Activated naive CD8-positive, alpha-beta T cell treated with anti-CD3 and anti-CD28 coated beads, Interleukin-2, amount 50 U/mL, for 16 hours (primary cell): ENCODE measurements at regions not wholly inside any gene's neighbourhood (a gene's known extent, or its start where the extent isn't known, plus 50 kb on each side); places are given as distances from the start of the nearest gene placed in this dataset.

Experiments
- DNase-seq: peaks from one replicate; pipeline ENCODE4 v3.0.0-alpha.2; 2020; ENCODE audit warnings: low read depth, low spot score

DNA sequence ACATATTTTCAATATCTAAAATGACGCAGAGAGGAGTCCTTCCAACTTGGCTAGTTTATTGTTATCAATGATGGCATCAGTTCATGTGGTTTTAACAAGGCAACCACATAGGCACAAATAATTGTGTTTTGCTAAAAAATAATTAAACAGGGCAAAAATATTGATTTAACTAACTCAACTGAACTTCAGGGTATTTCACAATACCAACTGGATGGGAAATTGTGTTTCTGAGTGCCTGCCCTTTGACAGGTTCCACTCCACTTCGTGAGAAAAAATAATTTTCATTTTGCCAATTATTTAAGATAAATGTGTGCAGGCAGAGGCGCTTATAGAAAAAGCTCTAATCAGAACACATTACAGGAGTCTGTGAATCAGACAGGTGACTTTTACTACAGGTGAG, 689.3 kb upstream of the CCDC54 start:
- DNase-seq, result no peak

- DNase-seq, result no peak
These were observed 688.8 kb upstream of the CCDC54 start for GRCh38 chr3:106688464-106688863.

GRCh38 chr3:106691476-106691875, 685.8 kb upstream of the CCDC54 start:
- DNase-seq, result no peak

DNA sequence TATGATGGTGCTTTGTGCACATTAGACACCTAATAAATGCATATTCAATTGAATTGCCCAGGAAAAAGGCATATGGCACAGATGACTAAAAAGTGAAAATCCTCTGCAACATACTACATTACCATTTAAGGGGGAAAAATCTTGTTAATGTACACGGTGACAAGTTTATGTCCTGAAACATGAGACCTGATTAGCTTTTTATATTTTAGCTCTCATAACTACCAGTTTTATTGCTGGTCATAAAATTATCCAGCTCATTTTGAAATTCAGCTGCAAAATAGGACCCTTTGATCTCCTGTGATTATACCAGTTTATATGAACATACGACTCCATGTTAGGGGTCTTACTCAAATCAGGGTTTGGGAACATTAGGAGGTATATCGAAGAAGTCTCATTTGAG, 684.6 kb upstream of the CCDC54 start:
- DNase-seq, result no peak

GRCh38 chr3:106699122-106699521, 678.1 kb upstream of the CCDC54 start:
- no peak for DNase-seq

GRCh38 chr3:106700981-106701380, 676.3 kb upstream of the CCDC54 start:
- no peak for DNase-seq

DNA sequence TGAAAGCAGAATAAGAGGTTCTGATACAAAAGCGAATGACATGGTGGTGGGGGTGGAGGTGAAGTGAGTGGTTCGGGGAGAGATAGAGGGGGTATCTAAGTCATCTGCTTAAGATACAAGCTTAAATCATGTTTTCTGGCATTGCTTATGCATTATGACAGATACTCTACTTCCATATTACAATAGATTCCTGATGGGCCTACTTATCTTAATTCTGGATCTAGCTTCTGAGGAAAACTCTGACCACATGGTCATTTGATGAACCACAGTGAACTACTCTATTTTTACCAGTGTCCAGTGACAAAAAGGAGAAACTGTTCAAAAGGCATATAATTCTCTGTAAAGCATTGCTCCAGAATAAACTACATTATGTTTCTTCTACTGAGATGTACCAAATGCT, 673.7 kb upstream of the CCDC54 start:
- DNase-seq, result no peak

DNA sequence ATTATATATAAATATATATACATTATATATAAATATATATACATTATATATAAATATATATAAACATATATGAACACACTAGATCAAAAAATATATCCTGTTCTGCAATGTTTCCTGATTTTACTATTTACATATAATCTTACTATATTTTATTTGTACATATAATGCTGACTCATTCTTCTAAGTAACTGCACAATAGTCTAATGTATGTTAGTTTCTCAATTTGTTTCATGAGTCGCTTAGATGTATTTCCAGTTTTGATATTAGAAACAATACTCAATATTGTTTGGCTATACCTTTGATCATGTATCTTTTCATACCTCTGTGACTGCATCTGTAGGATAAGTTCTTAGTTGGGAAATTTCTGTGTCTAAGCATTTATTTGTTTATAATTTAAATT, 669.9 kb upstream of the CCDC54 start:
- no peak for DNase-seq

- no peak for DNase-seq
These were observed 666.6 kb upstream of the CCDC54 start for GRCh38 chr3:106710596-106710995.

DNA sequence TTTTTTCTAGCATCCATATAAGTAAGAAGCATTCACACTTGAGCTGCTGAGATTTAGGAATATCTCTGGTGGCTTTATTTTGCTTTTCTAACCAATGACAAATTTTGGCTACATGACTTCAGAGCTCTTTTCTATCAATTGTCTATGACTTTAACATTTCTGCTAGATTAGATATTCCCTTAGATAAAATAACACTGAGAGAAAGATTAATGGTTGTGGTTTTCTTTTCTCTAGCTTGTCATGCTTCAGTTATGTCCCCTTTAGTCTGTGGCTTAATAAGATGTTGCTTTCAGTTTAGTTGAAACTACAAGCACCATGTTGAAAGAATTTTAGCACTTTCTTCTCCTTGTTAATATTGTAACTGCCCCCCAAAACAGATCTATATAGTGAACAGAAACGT, 665.6 kb upstream of the CCDC54 start:
- no peak for DNase-seq

GRCh38 chr3:106714400-106714799, 662.8 kb upstream of the CCDC54 start:
- DNase-seq, result no peak

- no peak for DNase-seq
These were observed 662.0 kb upstream of the CCDC54 start for GRCh38 chr3:106715286-106715685.

DNA sequence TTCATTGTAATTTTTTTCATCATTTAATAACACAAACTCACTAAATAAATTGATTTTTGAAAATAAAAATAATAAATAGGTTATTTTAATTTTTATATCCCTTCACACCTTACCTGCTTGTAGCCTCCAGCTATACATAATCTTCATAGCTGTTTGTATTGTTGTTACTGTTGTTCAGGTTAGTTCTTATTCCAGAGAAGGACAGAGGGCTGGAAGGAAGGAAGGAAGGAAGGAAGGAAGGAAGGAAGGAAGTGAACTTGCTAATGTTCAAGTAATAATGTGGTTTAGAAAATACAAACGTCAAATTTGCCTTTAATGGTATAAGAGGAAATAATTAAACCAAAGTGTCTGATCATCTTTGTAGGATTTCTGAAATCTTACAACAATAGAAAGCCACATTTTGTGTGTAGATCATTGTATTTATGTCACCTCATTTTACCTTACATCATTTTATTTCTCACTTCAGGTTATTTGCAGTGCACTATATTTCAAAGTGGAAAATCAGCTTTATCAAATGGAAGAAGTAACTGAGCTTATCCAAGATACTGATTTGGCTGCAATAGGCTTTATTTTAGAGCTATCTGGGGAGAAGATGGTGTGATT, 660.0 kb upstream of the CCDC54 start:
- no peak for DNase-seq

GRCh38 chr3:106719077-106719476, 658.2 kb upstream of the CCDC54 start:
- no peak for DNase-seq

DNA sequence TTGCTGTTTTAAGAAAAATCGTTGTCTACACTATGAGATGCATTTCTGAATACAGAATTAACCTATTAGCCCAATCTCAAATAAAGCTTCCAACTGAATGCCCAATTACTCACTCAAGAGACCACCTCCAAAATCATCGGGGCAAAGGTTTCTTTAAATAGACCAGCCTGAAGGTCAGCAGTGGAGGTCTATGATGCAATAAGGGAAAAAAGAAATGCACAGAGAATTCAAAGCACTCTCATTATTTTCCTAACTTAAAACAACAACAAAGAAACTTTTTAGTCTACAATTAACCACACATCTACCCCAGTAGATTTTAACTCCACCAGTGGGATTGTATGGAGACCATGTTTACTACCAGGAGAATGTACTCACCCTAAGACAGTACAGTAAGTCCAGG, 657.7 kb upstream of the CCDC54 start:
- DNase-seq, result no peak

DNA sequence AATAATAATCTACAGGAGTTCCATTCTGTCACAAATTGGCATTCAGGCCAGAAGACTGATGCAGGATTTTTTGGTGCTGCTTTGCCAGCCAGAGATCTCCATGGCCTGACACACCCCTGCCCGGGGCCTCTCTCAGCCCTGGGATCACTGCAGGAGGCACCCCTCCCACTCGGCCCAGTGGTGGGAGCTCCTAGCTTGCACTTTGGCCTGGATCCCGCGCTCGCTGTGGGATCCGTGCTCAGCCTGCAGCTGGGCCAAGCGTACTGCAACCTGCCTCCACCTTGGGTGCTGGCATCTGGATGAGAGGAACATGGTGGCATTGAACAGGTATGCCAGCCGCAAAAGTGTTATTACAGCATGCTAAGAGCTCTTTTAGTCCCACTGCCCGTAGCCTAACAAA, 656.7 kb upstream of the CCDC54 start:
- no peak for DNase-seq

GRCh38 chr3:106725566-106725965, 651.7 kb upstream of the CCDC54 start:
- DNase-seq, result no peak

DNA sequence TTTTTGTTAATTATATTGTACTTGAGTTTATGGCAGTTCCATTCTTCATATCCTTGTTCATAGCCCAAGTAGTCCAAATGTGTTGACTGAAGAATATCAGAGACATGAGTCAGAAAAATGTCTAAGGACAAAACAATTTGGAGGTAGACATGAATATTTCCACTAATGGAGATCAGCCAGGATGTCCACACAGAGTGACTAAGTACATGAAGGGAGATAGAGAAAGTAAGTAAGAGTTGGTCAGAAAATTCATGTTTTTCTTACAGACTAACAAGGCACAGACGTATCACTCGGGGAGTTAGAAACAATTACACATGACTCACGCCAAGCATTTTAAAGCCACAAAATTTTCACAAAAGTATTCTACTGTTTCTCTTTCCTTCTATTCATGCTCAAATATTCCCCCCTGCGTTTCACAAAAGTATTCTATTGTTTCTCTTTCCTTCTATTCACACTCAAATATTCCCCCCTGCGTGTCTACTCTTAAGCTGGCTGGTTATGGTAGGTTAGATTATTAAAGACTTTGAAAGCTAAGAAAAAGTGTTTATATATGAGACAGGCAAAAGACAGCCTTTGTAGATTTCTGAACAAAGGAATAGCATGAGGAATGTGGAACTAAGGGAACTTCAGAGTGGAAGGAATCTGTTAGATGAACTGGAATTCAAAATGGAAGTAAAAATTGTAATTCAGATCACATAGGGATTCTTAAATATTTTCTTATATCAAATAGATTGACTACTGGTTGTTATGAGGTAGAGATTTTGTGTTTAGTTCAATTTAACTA, 648.7 kb upstream of the CCDC54 start:
- DNase-seq, result no peak

DNA sequence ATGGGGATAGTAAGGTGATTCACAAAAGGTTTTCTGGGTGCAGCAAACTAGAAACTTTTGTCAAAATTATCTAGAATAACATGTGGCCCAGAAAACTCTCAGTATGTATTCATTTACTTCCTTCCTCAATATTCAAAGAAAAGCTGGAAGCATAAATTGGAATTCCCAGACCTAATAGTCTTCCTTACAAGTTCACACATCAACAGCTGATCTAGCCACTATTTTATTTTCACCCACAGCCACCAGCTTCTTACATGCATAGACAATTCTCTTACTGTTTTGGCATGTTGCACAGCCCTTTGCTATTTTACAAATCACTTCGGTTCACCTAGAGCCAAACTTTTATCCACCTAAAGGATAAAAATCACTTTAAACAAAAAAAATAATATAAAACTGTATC, 647.8 kb upstream of the CCDC54 start:
- no peak for DNase-seq

DNA sequence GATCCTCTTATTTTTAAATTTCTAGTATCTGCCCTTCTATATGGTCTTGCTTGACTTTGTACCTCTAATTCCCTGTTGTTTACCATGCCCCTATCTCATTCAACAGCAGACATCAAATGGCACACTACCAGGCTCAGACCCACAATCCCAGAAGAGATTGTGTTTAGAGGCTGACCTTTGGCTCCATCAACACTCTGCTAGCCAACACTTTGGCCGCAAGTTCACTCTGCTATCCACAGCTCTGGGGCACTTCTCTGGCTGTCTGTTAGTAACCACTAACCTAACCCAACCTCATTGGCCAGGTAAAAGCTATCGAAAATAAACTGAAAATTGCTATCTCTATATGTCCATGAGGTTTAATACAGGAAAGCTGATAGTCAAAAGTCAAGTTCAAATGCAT, 646.0 kb upstream of the CCDC54 start:
- DNase-seq, result no peak

- DNase-seq, result no peak
These were observed 642.5 kb upstream of the CCDC54 start for GRCh38 chr3:106734712-106735111.

DNA sequence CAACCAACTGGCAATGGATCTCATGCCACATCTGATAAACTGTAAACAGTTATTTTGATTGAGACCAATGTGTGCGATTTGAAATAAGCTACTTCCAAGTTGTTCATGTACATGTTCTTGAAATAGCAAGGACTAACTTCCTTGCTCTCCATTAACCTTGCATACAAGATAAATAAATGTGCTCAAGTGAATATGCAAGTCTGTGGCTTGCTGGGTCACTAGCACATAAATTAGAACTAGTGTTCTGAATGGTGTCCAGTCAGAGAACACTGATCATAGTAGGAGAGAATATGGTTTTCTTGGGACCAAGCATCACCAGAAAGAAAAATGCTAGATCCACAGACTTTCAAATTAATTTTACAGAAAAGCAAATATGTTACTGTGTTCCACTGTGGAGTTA, 640.0 kb upstream of the CCDC54 start:
- DNase-seq, result no peak

GRCh38 chr3:106740116-106740515, 637.1 kb upstream of the CCDC54 start:
- DNase-seq, result no peak
